Tibial artery (tissue), 4 donors: ENCODE measurements at regions not wholly inside any gene's neighbourhood (a gene's known extent, or its start where the extent isn't known, plus 50 kb on each side); places are given as distances from the start of the nearest gene placed in this dataset.

Experiments used
- DNase-seq, 2 donors: peaks; one replicate each; pipeline ENCODE4 v3.0.0-alpha.2; 2019
- H3K27ac ChIP-seq, 2 donors: fragments of 200-600 bp; sonication (generic) in 1 of 2; 1 replicate in 1 of 2; 2 replicates in 1 of 2; pipeline ENCODE4 v1.5.1; 2018 to 2019; ENCODE audit warnings: mild to moderate bottlenecking in 1 of 2
- H3K27me3 ChIP-seq, 2 donors: fragments of 200-600 bp; sonication (generic) in 1 of 2; one replicate each; pipeline versions ENCODE4 v1.5.1 to v1.6.0; 2016 to 2019
- H3K36me3 ChIP-seq, 3 donors: fragments of 200-600 bp; sonication (generic) in 2 of 3; one replicate each; pipeline ENCODE4 v1.5.1; 2016 to 2019; ENCODE audit warnings: mild to moderate bottlenecking in 2 of 3
- H3K4me1 ChIP-seq, 4 donors: fragments of 200-600 bp; sonication (generic) in 2 of 4; 1 replicate in 3 of 4; 2 replicates in 1 of 4; pipeline ENCODE4 v1.5.1; 2016 to 2019
- H3K4me3 ChIP-seq, 2 donors: fragments of 200-600 bp; sonication (generic) in 1 of 2; 1 replicate in 1 of 2; 2 replicates in 1 of 2; pipeline ENCODE4 v1.5.1; 2018 to 2019; ENCODE audit warnings: mild to moderate bottlenecking in 2 of 2
- H3K9me3 ChIP-seq, 3 donors: fragments of 200-600 bp; sonication (generic) in 1 of 3; one replicate each; pipeline ENCODE4 v1.5.1; 2016 to 2019
- intact Hi-C: fragments of 100-400 bp; cut with DNase I; formaldehyde crosslinking; loops from one replicate; pipeline ENCODE4 v1.15.0; 2023; ENCODE audit warnings: low total_unique reads
- TF ChIP-seq, protein P1 (sequence below), 2 experiments: fragments of 200-600 bp in 1 of 2; fragments of 450-650 bp in 1 of 2; IDR thresholded peaks; one replicate each; pipeline ENCODE4 v1.5.1; 2017 to 2019; ENCODE audit warnings: antibody characterized with exemption in 2 of 2, mild to moderate bottlenecking in 1 of 2, moderate library complexity in 1 of 2

DNA sequence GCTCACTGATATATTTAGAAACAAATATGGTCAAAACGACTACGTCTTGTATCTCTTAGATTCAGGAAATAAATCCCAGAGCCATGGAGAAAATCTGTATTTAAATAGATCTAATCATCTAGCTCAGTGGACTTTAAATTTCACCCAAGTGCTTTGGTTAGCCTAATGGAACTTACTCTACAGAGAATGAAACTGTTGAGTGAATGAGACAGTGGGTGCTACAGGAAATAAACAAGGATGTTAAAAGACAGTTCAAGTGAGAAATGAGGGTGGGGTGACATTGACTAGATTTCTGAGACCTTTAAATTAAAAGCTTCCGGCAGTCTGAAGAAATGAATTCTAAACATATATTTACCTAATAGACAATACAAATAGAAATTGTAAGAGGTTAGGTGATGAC, 2197.0 kb downstream of the ARAP2 start:
- Histone ChIP-seq H3K4me3 (no peak overlapping the region), H3K36me3 (no peaks in the 10 kb centered on the region), H3K4me1 (no peaks in the 10 kb centered on the region), H3K9me3 (no peaks in the 10 kb centered on the region), H3K27ac (no peak overlapping the region), H3K27me3 (no peaks in the 10 kb centered on the region)
- TF ChIP-seq, protein P1, sequence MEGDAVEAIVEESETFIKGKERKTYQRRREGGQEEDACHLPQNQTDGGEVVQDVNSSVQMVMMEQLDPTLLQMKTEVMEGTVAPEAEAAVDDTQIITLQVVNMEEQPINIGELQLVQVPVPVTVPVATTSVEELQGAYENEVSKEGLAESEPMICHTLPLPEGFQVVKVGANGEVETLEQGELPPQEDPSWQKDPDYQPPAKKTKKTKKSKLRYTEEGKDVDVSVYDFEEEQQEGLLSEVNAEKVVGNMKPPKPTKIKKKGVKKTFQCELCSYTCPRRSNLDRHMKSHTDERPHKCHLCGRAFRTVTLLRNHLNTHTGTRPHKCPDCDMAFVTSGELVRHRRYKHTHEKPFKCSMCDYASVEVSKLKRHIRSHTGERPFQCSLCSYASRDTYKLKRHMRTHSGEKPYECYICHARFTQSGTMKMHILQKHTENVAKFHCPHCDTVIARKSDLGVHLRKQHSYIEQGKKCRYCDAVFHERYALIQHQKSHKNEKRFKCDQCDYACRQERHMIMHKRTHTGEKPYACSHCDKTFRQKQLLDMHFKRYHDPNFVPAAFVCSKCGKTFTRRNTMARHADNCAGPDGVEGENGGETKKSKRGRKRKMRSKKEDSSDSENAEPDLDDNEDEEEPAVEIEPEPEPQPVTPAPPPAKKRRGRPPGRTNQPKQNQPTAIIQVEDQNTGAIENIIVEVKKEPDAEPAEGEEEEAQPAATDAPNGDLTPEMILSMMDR (IDR thresholded peaks at IDR 0.05) = no peak
- intact Hi-C loops = no loop called here
- DNase-seq = no peak

DNA sequence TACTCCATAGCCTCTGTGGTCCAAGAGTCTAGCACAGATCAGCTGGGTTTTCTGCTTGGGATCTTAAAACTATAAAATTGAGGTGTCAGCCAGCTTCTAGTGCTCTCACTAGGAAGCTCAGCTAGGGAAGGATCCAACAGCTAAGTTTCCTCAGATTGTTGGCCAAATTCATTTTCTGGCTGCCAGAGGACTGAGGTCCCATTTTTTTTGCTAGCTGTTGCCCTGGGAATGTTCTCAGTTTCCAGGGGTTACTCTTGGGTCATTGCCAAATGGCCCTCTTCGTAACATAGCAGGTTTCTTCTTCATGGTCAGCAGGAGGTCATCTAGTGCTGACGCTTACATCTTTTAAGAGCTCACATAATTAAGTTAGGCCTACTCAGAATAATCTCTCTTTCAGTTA, 2178.2 kb downstream of the ARAP2 start:
- Histone ChIP-seq H3K36me3 (no peaks in the 10 kb centered on the region), H3K9me3 (no peaks in the 10 kb centered on the region), H3K4me1 (no peaks in the 10 kb centered on the region), H3K4me3 (no peak overlapping the region), H3K27me3 (no peaks in the 10 kb centered on the region), H3K27ac (no peak overlapping the region)
- TF ChIP-seq, protein P1 (IDR thresholded peaks at IDR 0.05) = no peak
- no peak for DNase-seq
- intact Hi-C loops = no loop called here

DNA sequence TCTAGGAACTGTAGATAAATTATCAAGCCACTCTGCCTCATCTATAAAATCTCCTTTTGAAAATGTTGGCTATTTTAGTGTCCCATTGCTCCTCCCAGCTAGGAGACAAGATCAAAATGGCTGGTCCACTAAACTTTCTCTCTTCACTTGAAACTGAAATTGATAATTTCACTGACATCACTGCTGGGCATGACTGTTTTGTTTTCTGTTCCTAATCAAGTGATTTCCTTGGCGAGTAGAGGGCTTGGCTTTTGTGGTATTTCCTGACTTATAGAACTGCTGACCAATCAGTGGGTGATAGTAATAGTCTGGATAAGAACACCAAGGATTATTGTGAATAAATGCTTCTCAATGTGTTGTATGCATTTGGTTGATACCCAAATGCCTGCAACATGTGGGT, 2152.9 kb downstream of the ARAP2 start:
- TF ChIP-seq, protein P1 (IDR thresholded peaks at IDR 0.05) = no peak
- Histone ChIP-seq H3K9me3 (no peaks in the 10 kb centered on the region), H3K4me3 (no peak overlapping the region), H3K27me3 (no peaks in the 10 kb centered on the region), H3K4me1 (no peaks in the 10 kb centered on the region), H3K36me3 (no peaks in the 10 kb centered on the region), H3K27ac (no peak overlapping the region)
- intact Hi-C loops = no loop called here
- no peak for DNase-seq

DNA sequence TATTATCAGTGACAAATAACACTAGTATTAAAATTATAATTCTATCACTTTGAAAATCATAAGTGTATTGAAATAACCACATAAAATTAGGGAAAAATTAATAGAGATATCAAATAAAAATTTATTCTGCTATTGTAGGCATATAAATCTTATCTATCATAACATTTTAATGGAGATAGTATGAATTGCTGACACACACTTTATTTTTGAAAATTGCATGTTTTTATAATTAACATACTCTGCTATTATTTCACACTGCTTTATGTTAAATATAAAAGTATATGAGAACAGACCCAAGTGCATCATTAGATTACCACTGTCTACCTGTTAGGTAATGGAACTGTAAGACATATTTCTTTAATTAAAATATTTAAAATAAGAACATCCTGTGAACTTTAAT, 2150.2 kb downstream of the ARAP2 start:
- H3K9me3 ChIP-seq = no peaks in the 10 kb centered on the region
- no peaks in the 10 kb centered on the region for H3K36me3 ChIP-seq
- TF ChIP-seq, protein P1 (IDR thresholded peaks at IDR 0.05) = no peak
- no peaks in the 10 kb centered on the region for H3K27me3 ChIP-seq
- DNase-seq = no peak
- H3K4me1 ChIP-seq = no peaks in the 10 kb centered on the region
- intact Hi-C loops = no loop called here
- H3K27ac ChIP-seq = no peak overlapping the region
- H3K4me3 ChIP-seq = no peak overlapping the region

DNA sequence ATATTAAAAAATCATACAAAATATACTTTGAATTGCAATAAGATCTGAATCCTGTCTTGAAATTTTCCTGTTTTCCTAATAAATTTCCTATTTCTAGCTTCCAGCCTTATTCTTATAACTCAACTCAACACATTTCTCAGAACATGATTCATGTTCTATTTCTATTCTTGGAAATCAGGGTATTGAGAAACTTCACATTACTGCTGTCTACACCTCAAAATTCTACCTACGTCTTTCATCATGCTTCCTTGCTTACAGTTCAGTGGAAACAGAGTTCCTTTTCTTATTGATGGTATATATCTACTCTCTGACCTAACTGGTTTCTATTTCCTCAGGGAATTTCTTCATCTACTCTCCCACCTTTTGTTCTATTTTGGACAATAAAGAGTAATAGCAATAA, 2139.0 kb downstream of the ARAP2 start:
- H3K9me3 ChIP-seq = no peaks in the 10 kb centered on the region
- H3K27me3 ChIP-seq = no peaks in the 10 kb centered on the region
- intact Hi-C loops = no loop called here
- H3K4me3 ChIP-seq = no peak overlapping the region
- no peaks in the 10 kb centered on the region for H3K36me3 ChIP-seq
- DNase-seq = no peak
- TF ChIP-seq, protein P1 (IDR thresholded peaks at IDR 0.05) = no peak
- H3K27ac ChIP-seq = no peak overlapping the region
- no peaks in the 10 kb centered on the region for H3K4me1 ChIP-seq

DNA sequence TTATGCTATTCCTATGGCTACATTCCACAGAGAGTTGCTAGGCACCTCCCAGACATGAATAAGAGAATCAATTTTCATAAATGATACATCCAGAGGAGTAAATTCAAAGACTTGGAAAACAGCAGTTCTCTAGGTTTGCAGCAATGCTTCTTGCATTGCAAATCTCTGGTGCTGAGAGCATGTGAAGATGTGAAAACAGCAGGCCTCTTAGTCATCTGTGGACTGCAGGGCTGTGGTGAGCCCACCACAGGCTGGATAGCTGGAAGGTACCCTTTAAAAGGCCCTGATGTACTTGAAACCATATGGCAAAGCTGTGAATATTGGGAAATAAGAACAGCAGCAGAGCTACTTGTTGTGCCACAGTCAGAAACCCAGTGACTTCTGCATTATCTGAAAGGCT, 2135.9 kb downstream of the ARAP2 start:
- DNase-seq = no peak
- no peaks in the 10 kb centered on the region for H3K4me1 ChIP-seq
- TF ChIP-seq, protein P1 (IDR thresholded peaks at IDR 0.05) = no peak
- no peaks in the 10 kb centered on the region for H3K9me3 ChIP-seq
- intact Hi-C loops = no loop called here
- no peaks in the 10 kb centered on the region for H3K36me3 ChIP-seq
- no peak overlapping the region for H3K4me3 ChIP-seq
- H3K27me3 ChIP-seq = no peaks in the 10 kb centered on the region
- no peak overlapping the region for H3K27ac ChIP-seq
